HFFc6 (cell line): ENCODE measurements at regions not wholly inside any gene's neighbourhood (a gene's known extent, or its start where the extent isn't known, plus 50 kb on each side); places are given as distances from the start of the nearest gene placed in this dataset.

Experiments used
- DNase-seq: peaks from one replicate; pipeline ENCODE4 v3.0.0-alpha.2; 2018
- H3K27ac Mint-ChIP-seq: 2 replicates; pipeline ENCODE4 v1.8.0; 2020; ENCODE audit warnings: mild to moderate bottlenecking, mixed read lengths
- H3K27me3 Mint-ChIP-seq: 2 replicates; pipeline ENCODE4 v1.8.0; 2021; ENCODE audit warnings: mild to moderate bottlenecking, moderate library complexity, mixed read lengths; ENCODE audit not compliant: insufficient read depth
- H3K36me3 Mint-ChIP-seq: 2 replicates; pipeline ENCODE4 v1.8.0; 2021; ENCODE audit warnings: low read depth, mixed read lengths
- H3K4me1 Mint-ChIP-seq: 2 replicates; pipeline ENCODE4 v1.8.0; 2020; ENCODE audit warnings: low read depth, mixed read lengths
- H3K4me3 Mint-ChIP-seq: 2 replicates; pipeline ENCODE4 v1.8.0; 2020; ENCODE audit warnings: mild to moderate bottlenecking, moderate library complexity, mixed read lengths
- H3K9me3 Mint-ChIP-seq: 2 replicates; pipeline ENCODE4 v1.8.0; 2020; ENCODE audit warnings: mild to moderate bottlenecking, mixed read lengths
- TF ChIP-seq, protein P1 (sequence below): fragments of 200-600 bp; sonication (generic); IDR thresholded peaks from 2 replicates; pipeline ENCODE4 v1.5.0; 2021; ENCODE audit warnings: antibody characterized with exemption, mild to moderate bottlenecking

DNA sequence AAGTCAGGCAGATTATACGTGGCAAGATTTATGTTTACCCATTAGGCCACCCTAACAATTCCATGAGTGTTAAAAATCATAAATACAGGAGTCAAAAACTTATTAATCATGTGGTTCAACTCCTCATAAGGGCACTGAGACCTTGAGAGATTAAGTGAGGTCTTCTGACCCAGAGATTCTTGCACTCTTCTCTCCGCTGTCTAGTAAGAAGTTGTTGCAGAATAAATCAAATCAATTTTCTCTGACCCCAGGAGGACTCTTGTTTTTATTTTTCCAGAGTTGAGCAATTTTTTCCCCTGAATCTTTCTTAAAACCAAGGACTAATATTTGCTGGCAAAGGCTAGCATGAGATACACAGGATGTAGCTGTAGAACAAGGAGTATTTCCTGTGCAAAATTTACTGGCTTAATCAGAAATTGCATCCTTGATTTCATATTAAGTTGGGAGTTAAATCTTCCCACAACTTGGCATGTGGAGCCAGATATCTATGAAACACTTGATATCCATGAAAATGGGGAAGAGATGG lies 90.9 kb upstream of the PTHLH start:
- Mint-ChIP-seq H3K36me3 (no peaks in the 10 kb centered on the region), H3K27ac (no peak overlapping the region), H3K4me3 (no peak overlapping the region), H3K9me3 (no peaks in the 10 kb centered on the region), H3K27me3 (peaks cover 1% of the 10 kb centered on the region), H3K4me1 (peaks cover 17% of the 10 kb centered on the region)
- TF ChIP-seq, protein P1, sequence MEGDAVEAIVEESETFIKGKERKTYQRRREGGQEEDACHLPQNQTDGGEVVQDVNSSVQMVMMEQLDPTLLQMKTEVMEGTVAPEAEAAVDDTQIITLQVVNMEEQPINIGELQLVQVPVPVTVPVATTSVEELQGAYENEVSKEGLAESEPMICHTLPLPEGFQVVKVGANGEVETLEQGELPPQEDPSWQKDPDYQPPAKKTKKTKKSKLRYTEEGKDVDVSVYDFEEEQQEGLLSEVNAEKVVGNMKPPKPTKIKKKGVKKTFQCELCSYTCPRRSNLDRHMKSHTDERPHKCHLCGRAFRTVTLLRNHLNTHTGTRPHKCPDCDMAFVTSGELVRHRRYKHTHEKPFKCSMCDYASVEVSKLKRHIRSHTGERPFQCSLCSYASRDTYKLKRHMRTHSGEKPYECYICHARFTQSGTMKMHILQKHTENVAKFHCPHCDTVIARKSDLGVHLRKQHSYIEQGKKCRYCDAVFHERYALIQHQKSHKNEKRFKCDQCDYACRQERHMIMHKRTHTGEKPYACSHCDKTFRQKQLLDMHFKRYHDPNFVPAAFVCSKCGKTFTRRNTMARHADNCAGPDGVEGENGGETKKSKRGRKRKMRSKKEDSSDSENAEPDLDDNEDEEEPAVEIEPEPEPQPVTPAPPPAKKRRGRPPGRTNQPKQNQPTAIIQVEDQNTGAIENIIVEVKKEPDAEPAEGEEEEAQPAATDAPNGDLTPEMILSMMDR, result no peak
- DNase-seq, result no peak

DNA sequence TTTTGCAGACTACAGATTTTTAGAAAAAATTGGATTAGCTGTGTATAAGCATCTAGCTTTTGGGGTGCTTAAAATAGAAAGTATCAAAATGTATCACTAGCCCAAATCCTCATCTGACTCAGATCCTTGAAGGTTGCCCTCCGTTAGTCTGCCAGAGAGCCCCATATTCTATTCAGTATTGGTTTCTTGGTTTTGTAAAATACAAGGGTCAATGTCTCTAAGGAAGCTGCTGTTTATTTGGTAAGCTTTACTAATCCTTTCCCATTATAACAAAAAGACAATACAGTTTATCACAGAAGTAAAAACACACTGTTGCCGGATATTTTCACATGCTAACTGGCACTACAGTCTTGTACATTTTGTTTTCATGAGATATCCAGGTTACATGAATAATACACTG lies 92.8 kb upstream of the PTHLH start:
- Mint-ChIP-seq H3K27me3 (peaks cover 1% of the 10 kb centered on the region), H3K9me3 (no peaks in the 10 kb centered on the region; the same call in 1 of the 2 replicates), H3K4me3 (no peak overlapping the region), H3K36me3 (no peaks in the 10 kb centered on the region), H3K4me1 (peaks cover 17% of the 10 kb centered on the region), H3K27ac (no peak overlapping the region)
- no peak for DNase-seq
- TF ChIP-seq, protein P1, result no peak

DNA sequence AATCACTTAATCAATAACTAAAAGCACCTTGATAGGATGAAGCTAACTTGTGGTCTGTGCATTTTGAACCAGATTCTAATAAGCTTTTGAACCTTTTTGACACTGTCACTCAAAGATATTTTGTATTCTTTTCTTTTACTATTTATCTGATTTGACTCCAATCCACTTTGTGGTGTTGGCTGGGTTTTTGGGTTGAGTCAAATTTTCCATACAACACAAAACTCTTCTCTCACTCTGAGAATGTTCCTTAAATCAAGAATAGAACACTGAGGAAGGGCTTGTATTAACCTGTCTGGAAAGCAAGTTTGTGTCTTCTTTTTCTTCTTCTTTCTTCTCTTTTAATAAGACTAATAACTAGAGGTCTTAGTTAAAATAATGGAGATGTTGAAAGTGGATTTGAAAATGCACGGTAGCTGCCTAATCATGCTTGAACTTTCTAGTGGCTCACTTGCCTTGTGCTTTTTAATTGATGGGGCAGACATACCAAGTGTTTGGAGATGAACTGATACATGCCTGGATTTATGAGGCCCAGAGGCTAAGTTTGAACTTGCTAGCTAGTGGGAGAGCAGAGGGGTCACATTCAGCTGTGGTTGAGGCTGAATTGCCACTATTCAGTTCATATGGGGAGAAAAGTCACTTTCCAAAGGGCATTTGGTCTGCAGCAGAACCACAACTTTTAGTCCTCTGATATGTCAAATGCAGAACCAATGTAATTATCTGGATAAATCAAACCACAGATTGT lies 93.5 kb upstream of the PTHLH start:
- TF ChIP-seq, protein P1, result no peak
- DNase-seq, result no peak
- Mint-ChIP-seq H3K9me3 (peaks cover 7% of the 10 kb centered on the region; the same call in 1 of the 2 replicates), H3K4me3 (no peak overlapping the region), H3K27ac (no peak overlapping the region), H3K27me3 (peaks cover 1% of the 10 kb centered on the region), H3K4me1 (peaks cover 17% of the 10 kb centered on the region), H3K36me3 (no peaks in the 10 kb centered on the region)

DNA sequence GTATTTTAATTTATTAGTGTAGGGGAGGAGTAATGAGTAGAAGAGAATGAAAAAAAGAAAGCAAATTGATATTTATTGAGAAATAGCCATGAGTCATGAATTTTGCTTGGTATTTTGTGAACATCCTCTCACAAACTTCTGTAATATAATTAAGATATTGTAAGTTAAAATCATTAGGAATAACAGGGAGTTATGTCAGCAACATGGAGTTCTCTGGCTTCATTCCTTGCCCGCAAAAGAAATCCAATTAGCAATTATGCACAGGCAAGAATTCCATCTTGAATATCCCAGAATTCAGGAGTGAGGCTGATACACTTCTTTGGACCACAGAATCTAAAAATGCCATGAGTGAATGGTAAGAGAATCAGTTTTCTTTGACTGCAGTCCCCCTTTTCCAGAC lies 94.3 kb upstream of the PTHLH start:
- peaks cover 7% of the 10 kb centered on the region for H3K36me3 Mint-ChIP-seq
- TF ChIP-seq, protein P1, result no peak
- H3K27me3 Mint-ChIP-seq, result peaks cover under 1% of the 10 kb centered on the region
- peaks cover 15% of the 10 kb centered on the region for H3K9me3 Mint-ChIP-seq
- no peak overlapping the region for H3K4me3 Mint-ChIP-seq
- no peak for DNase-seq
- H3K4me1 Mint-ChIP-seq, result peaks cover 17% of the 10 kb centered on the region
- no peak overlapping the region for H3K27ac Mint-ChIP-seq

DNA sequence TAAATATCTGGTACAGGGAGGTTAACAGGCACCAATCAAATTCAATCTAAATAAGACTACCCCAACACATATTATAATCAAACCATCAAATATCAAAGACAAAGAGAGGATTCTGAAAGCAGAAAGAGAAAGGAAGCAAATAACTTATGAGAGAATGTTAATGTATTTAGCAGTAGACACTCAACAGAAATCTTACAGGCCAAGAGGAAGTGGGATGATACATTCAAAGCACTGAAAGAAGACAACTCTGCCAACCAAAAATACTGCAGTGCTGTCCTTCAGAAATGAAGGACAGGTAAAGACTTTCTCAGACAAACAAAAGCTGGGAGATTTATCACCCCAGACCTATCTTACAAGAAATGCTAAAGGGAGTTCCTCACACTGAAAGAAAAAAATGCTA lies 95.9 kb upstream of the PTHLH start:
- H3K27me3 Mint-ChIP-seq, result no peaks in the 10 kb centered on the region; the same call in 1 of the 2 replicates
- no peak overlapping the region for H3K4me3 Mint-ChIP-seq
- TF ChIP-seq, protein P1, result no peak
- H3K27ac Mint-ChIP-seq, result no peak overlapping the region
- peaks cover 12% of the 10 kb centered on the region for H3K36me3 Mint-ChIP-seq
- DNase-seq, result no peak
- H3K4me1 Mint-ChIP-seq, result peaks cover 17% of the 10 kb centered on the region
- peaks cover 18% of the 10 kb centered on the region for H3K9me3 Mint-ChIP-seq
